KMS-11 (cell line): ENCODE measurements at regions not wholly inside any gene's neighbourhood (a gene's known extent, or its start where the extent isn't known, plus 50 kb on each side); places are given as distances from the start of the nearest gene placed in this dataset.

Experiments
- H2AFZ ChIP-seq: fragments of 200-600 bp; sonication (generic); 2 replicates; pipeline ENCODE4 v1.6.1; 2016; ENCODE audit warnings: antibody characterized with exemption, mixed run types, low read depth
- H3K27ac ChIP-seq: fragments of 200-600 bp; sonication (generic); 2 replicates; pipeline ENCODE4 v1.6.1; 2016; ENCODE audit warnings: mild to moderate bottlenecking, mixed run types
- H3K27me3 ChIP-seq: fragments of 200-600 bp; sonication (generic); 2 replicates; pipeline ENCODE4 v1.6.1; 2017; ENCODE audit warnings: mild to moderate bottlenecking, low read depth, mixed run types, moderate library complexity; ENCODE audit not compliant: insufficient read depth
- H3K36me3 ChIP-seq: fragments of 200-600 bp; sonication (generic); 2 replicates; pipeline ENCODE4 v1.6.1; 2017; ENCODE audit warnings: mild to moderate bottlenecking, mixed run types; ENCODE audit not compliant: insufficient read depth
- H3K4me1 ChIP-seq: fragments of 200-600 bp; sonication (generic); 2 replicates; pipeline ENCODE4 v1.6.1; 2016; ENCODE audit warnings: mild to moderate bottlenecking, low read depth, mixed run types; ENCODE audit not compliant: poor library complexity, severe bottlenecking
- H3K4me2 ChIP-seq: fragments of 200-600 bp; sonication (generic); 2 replicates; pipeline ENCODE4 v1.7.0; 2016; ENCODE audit warnings: mild to moderate bottlenecking, mixed run types
- H3K4me3 ChIP-seq: fragments of 200-600 bp; sonication (generic); IDR thresholded peaks from 2 replicates; pipeline ENCODE4 v1.6.1; 2017; ENCODE audit warnings: low read depth, low read length, mixed read lengths; ENCODE audit not compliant: insufficient read depth
- H3K79me2 ChIP-seq: fragments of 200-600 bp; sonication (generic); 2 replicates; pipeline ENCODE4 v1.6.1; 2016; ENCODE audit warnings: low read depth, mixed run types; ENCODE audit not compliant: insufficient read depth
- H3K9ac ChIP-seq: fragments of 200-600 bp; sonication (generic); 2 replicates; pipeline ENCODE4 v1.6.1; 2016; ENCODE audit warnings: mild to moderate bottlenecking, mixed run types
- H4K20me1 ChIP-seq: fragments of 200-600 bp; sonication (generic); 2 replicates; pipeline ENCODE4 v1.6.1; 2016; ENCODE audit warnings: mild to moderate bottlenecking, mixed run types; ENCODE audit not compliant: insufficient read depth
- CTCF ChIP-seq: fragments of 200-600 bp; sonication (generic); conservative IDR thresholded peaks from 2 replicates; pipeline ENCODE4 v1.6.1; 2017; ENCODE audit warnings: low read depth, mild to moderate bottlenecking, antibody characterized with exemption, low read length, moderate library complexity, mixed read lengths

GRCh38 chr1:39134768-39135333 is 69.6 kb upstream of the MACF1 start:
- Histone ChIP-seq H3K36me3 (no peaks in the 10 kb centered on the region), H3K4me3 (no peak overlapping the region), H3K27me3 (no peaks in the 10 kb centered on the region), H3K4me1 (peaks cover 16% of the 10 kb centered on the region), H3K79me2 (0 out of 2 replicates have a peak, but pooled peaks cover 3% of the 10 kb centered on the region), H3K27ac (no peak overlapping the region), H2AFZ (no peak overlapping the region), H4K20me1 (no peaks in the 10 kb centered on the region), H3K4me2 (peak overlapping the region; percentile 13; the same call in 1 of the 2 replicates), H3K9ac (no peak overlapping the region)
- TF ChIP-seq CTCF, result no peak

DNA sequence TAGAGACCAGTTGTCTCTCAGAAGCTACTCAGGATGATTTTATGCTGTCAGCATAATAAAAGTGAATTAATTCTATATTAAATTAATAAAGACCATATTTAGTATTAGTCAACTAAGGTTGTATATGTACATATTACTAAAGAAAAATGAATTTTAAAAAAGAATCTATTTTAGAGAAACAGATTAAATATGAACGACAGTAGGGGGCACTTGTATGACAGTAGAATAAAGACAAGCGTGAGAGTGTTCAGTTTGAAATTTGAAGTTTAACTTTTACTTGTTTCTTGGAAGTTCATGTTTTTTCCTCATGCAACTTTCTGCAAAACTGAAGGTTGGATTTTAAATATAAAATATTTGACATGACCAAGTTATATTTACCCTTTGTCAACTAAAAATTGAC is 67.9 kb upstream of the MACF1 start:
- H3K79me2 ChIP-seq, result 0 out of 2 replicates have a peak, but pooled peaks cover 3% of the 10 kb centered on the region
- H3K4me1 ChIP-seq, result peaks cover 10% of the 10 kb centered on the region
- H2AFZ ChIP-seq, result no peak overlapping the region
- H3K27me3 ChIP-seq, result no peaks in the 10 kb centered on the region
- H3K4me2 ChIP-seq, result no peak overlapping the region
- H3K4me3 ChIP-seq, result no peak overlapping the region
- H3K36me3 ChIP-seq, result no peaks in the 10 kb centered on the region
- H4K20me1 ChIP-seq, result no peaks in the 10 kb centered on the region
- no peak overlapping the region for H3K27ac ChIP-seq
- H3K9ac ChIP-seq, result no peak overlapping the region
- TF ChIP-seq CTCF, result no peak

GRCh38 chr1:39139723-39140360 is 64.7 kb upstream of the MACF1 start:
- no peak overlapping the region for H3K4me3 ChIP-seq

DNA sequence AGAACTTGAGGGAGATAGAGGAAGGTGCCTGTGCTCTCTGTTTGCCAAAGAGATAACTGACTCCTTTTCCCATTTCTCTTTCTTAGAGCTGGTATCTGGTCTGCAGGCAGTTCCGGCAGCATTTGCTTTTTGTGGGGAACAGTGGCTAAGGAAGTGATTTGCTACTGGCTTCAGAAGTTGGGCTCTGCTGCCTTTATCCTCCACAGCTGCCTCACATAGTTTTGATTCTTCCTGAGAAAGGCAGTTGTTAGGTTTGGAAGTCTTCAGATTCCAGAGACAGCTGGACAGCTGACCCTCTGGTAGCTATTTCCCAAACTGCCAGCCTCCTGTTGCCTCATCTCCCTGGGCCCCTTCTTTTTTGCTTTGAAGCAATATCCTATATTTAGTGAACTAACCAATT is 62.6 kb upstream of the MACF1 start:
- H3K79me2 ChIP-seq, result 0 out of 2 replicates have a peak, but pooled peaks cover 3% of the 10 kb centered on the region
- no peaks in the 10 kb centered on the region for H4K20me1 ChIP-seq
- H3K27ac ChIP-seq, result no peak overlapping the region
- H3K4me2 ChIP-seq, result no peak overlapping the region
- no peak overlapping the region for H3K4me3 ChIP-seq
- TF ChIP-seq CTCF, result no peak
- H3K27me3 ChIP-seq, result no peaks in the 10 kb centered on the region
- H3K9ac ChIP-seq, result no peak overlapping the region
- no peaks in the 10 kb centered on the region for H3K36me3 ChIP-seq
- H3K4me1 ChIP-seq, result no peaks in the 10 kb centered on the region
- no peak overlapping the region for H2AFZ ChIP-seq

More at GRCh38 chr1:39139723-39140360, 64.7 kb upstream of the MACF1 start:
- Histone ChIP-seq H3K79me2 (0 out of 2 replicates have a peak, but pooled peaks cover 3% of the 10 kb centered on the region), H3K4me1 (peaks cover 4% of the 10 kb centered on the region), H3K27me3 (no peaks in the 10 kb centered on the region), H2AFZ (no peak overlapping the region), H3K9ac (no peak overlapping the region), H3K36me3 (no peaks in the 10 kb centered on the region), H3K27ac (no peak overlapping the region), H3K4me2 (no peak overlapping the region), H4K20me1 (no peaks in the 10 kb centered on the region)
- TF ChIP-seq CTCF, result no peak
